ENCODE measurements at regions not wholly inside any gene's neighbourhood (a gene's known extent, or its start where the extent isn't known, plus 50 kb on each side); places are given as distances from the start of the nearest gene placed in this dataset.

DNA sequence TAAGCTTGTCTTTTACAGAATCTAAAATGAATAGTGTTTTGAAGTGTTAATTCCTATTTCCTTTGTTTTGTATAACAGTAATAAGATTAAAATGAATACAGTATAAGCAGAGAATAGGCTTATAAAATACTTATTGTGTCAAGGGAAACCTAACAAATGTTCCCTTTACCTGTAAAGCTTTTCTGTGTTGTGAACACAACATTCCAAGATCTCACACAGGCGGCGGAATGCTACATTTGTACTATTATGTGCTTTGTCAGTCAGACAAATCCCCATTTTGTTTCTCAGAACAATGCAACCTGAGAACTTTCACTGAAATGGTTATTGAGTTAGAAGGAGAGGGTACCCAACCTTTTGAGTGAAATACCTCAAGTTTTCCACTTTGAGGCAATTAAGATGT is 1170.3 kb downstream of the OLFM4 start:
- CTCF ChIA-PET, result no interaction called here
- POLR2A ChIA-PET, result no interaction called here
- H3K27ac ChIP-seq (ENCODE audit: low read length in 2 of 2), result no peak overlapping the region
- Mint-ChIP-seq H3K4me1 (no peaks in the 10 kb centered on the region), H3K9me3 (ENCODE audit: insufficient read depth) (peaks cover 3% of the 10 kb centered on the region), H3K27ac (no peak overlapping the region), H3K27me3 (no peaks in the 10 kb centered on the region), H3K4me3 (no peak overlapping the region)
- TF ChIP-seq, protein P1, sequence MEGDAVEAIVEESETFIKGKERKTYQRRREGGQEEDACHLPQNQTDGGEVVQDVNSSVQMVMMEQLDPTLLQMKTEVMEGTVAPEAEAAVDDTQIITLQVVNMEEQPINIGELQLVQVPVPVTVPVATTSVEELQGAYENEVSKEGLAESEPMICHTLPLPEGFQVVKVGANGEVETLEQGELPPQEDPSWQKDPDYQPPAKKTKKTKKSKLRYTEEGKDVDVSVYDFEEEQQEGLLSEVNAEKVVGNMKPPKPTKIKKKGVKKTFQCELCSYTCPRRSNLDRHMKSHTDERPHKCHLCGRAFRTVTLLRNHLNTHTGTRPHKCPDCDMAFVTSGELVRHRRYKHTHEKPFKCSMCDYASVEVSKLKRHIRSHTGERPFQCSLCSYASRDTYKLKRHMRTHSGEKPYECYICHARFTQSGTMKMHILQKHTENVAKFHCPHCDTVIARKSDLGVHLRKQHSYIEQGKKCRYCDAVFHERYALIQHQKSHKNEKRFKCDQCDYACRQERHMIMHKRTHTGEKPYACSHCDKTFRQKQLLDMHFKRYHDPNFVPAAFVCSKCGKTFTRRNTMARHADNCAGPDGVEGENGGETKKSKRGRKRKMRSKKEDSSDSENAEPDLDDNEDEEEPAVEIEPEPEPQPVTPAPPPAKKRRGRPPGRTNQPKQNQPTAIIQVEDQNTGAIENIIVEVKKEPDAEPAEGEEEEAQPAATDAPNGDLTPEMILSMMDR (IDR thresholded peaks at IDR 0.05), result no peak
- no peak for TF ChIP-seq EZH2 (IDR thresholded peaks at IDR 0.05; ENCODE audit: borderline replicate concordance, insufficient read depth, low read depth, low read length, poor library complexity, severe bottlenecking)
- no peaks in the 10 kb centered on the region for H4K20me1 ChIP-seq (ENCODE audit: control insufficient read depth, insufficient read depth, low read length, poor library complexity, severe bottlenecking)
- no peaks in the 10 kb centered on the region for H3K4me1 ChIP-seq (ENCODE audit: control insufficient read depth in 2 of 2, insufficient read depth in 2 of 2, low read length in 2 of 2)
- no peak overlapping the region for H2AFZ ChIP-seq (ENCODE audit: insufficient read depth, low read depth, low read length, poor library complexity, severe bottlenecking)
- H3K36me3 ChIP-seq (replicated peaks in 1 of 2; ENCODE audit: control extremely low read depth in 1 of 2, control insufficient read depth in 1 of 2, extremely low read depth in 1 of 2, insufficient read depth in 2 of 2, low read length in 1 of 2), result no peaks in the 10 kb centered on the region
- DNase-seq (no peak), ATAC-seq (ENCODE audit: low read depth) (no peak)
- no peak overlapping the region for H3K4me3 ChIP-seq (ENCODE audit: control extremely low read depth in 1 of 5, extremely low read depth in 1 of 5, insufficient read depth in 1 of 5, low read depth in 2 of 5, low read length in 4 of 5)
- no CpG with 5 or more reads among the region's 2 CpGs for WGBS (ENCODE audit: insufficient coverage)
- H3K4me2 ChIP-seq (replicated peaks; ENCODE audit: low read depth, low read length, poor library complexity, severe bottlenecking), result no peak overlapping the region
- no peaks in the 10 kb centered on the region for H3K27me3 ChIP-seq (replicated peaks in 1 of 4; ENCODE audit: control extremely low read depth in 1 of 4, control insufficient read depth in 3 of 4, insufficient read depth in 4 of 4, low read length in 3 of 4)
- intact Hi-C loops (cut with micrococcal nuclease), result no loop called here
- no peaks in the 10 kb centered on the region for H3K79me2 ChIP-seq (ENCODE audit: control insufficient read depth, insufficient read depth, low read length)
- H3K9me3 ChIP-seq (ENCODE audit: control extremely low read depth in 1 of 3, control insufficient read depth in 2 of 3, insufficient read depth in 1 of 3, low read length in 2 of 3), result no peaks in the 10 kb centered on the region
- no peak overlapping the region for H3K9ac ChIP-seq (ENCODE audit: low read length)

DNA sequence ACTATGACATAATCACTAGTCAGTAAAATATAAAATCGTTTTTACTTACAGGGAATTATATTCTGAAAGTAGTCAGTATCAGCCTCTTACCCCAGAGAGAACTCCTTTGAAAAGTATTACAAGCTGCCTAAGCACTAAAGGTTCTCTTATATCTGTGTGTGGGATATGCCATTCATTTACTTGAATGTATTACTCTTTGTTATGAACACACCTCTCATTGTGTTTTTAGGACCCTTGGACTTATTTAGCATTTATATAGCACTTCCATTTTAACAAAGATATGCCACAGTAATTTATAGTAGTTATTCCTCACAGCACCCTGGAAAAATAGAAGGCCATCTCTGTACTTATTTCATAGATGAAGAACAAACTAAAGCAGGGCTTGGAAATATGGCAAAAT is 1178.0 kb downstream of the OLFM4 start:
- H3K27ac Mint-ChIP-seq, result no peak overlapping the region
- TF ChIP-seq, protein P1 (IDR thresholded peaks at IDR 0.05), result no peak
- TF ChIP-seq EZH2 (IDR thresholded peaks at IDR 0.05; ENCODE audit: borderline replicate concordance, insufficient read depth, low read depth, low read length, poor library complexity, severe bottlenecking), result no peak
- Histone ChIP-seq H3K27ac (ENCODE audit: low read length in 2 of 2) (no peak overlapping the region), H3K4me1 (ENCODE audit: control insufficient read depth in 2 of 2, insufficient read depth in 2 of 2, low read length in 2 of 2) (no peaks in the 10 kb centered on the region), H3K9ac (ENCODE audit: low read length) (no peak overlapping the region), H3K4me3 (ENCODE audit: control extremely low read depth in 1 of 5, extremely low read depth in 1 of 5, insufficient read depth in 1 of 5, low read depth in 2 of 5, low read length in 4 of 5) (no peak overlapping the region), H3K36me3 (replicated peaks in 1 of 2; ENCODE audit: control extremely low read depth in 1 of 2, control insufficient read depth in 1 of 2, extremely low read depth in 1 of 2, insufficient read depth in 2 of 2, low read length in 1 of 2) (no peaks in the 10 kb centered on the region), H3K79me2 (ENCODE audit: control insufficient read depth, insufficient read depth, low read length) (no peaks in the 10 kb centered on the region), H3K9me3 (ENCODE audit: control extremely low read depth in 1 of 3, control insufficient read depth in 2 of 3, insufficient read depth in 1 of 3, low read length in 2 of 3) (no peaks in the 10 kb centered on the region), H3K27me3 (replicated peaks in 1 of 4; ENCODE audit: control extremely low read depth in 1 of 4, control insufficient read depth in 3 of 4, insufficient read depth in 4 of 4, low read length in 3 of 4) (no peaks in the 10 kb centered on the region), H4K20me1 (ENCODE audit: control insufficient read depth, insufficient read depth, low read length, poor library complexity, severe bottlenecking) (no peaks in the 10 kb centered on the region), H2AFZ (ENCODE audit: insufficient read depth, low read depth, low read length, poor library complexity, severe bottlenecking) (no peak overlapping the region), H3K4me2 (replicated peaks; ENCODE audit: low read depth, low read length, poor library complexity, severe bottlenecking) (no peak overlapping the region)
- peaks cover under 1% of the 10 kb centered on the region for H3K9me3 Mint-ChIP-seq (ENCODE audit: insufficient read depth)
- POLR2A ChIA-PET, result no interaction called here
- intact Hi-C loops (cut with micrococcal nuclease), result no loop called here
- no CpG with 5 or more reads among the region's 1 CpG for WGBS (ENCODE audit: insufficient coverage)
- CTCF ChIA-PET, result no interaction called here
- no peak for DNase-seq
- H3K27me3 Mint-ChIP-seq, result no peaks in the 10 kb centered on the region
- no peak overlapping the region for H3K4me3 Mint-ChIP-seq
- no peak for ATAC-seq (ENCODE audit: low read depth)
- H3K4me1 Mint-ChIP-seq, result no peaks in the 10 kb centered on the region

All from B cell (primary cell).